ENCODE measurements at regions not wholly inside any gene's neighbourhood (a gene's known extent, or its start where the extent isn't known, plus 50 kb on each side); places are given as distances from the start of the nearest gene placed in this dataset.

DNA sequence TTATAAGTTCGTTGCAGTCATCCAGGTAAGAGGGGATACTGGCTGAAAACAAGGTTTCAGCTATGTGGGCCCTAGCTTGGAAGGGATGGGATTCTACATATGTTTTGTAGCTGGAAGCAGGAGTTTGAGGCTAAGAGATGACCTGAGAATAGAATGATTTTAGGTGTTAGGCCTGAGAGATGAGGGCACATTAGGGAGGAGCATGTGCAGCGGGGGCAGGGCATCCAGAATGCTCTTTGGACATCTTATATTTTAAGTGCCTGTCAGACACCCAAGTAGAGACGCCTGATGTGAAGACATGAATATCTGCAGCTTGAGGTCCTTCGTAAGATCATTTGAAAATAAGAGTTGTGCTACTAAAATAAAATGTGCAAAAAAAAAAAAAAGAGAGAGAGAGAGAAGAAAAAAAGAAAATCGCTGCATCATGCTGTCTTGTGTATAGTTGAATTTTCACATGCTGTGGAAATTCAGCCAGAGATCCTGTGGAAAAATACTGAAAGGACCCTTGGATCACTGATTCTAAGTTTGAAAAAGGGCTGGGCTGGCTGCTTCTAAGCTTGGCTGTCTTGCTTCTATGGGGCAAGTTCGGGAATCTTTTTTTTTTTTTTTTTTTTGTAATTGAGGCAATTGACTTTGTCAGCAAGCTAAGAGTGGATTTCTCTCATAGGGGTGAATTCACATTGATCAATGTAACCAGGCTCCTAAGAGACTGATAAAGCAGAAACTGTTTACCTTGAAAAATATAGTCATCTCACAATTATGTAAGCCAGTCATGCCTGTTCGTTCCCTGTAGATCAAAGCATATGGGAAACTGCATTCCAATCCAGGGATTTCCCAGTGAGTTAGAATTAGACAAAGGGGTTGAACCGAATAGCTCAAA is 341.0 kb upstream of the GATB start (continued):
- TF ChIP-seq, protein P1, sequence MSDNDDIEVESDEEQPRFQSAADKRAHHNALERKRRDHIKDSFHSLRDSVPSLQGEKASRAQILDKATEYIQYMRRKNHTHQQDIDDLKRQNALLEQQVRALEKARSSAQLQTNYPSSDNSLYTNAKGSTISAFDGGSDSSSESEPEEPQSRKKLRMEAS (IDR thresholded peaks at IDR 0.05), result no peak
- TF ChIP-seq FOSL1 (IDR thresholded peaks at IDR 0.05; ENCODE audit: low read depth), result no peak
- TF ChIP-seq, protein P2, sequence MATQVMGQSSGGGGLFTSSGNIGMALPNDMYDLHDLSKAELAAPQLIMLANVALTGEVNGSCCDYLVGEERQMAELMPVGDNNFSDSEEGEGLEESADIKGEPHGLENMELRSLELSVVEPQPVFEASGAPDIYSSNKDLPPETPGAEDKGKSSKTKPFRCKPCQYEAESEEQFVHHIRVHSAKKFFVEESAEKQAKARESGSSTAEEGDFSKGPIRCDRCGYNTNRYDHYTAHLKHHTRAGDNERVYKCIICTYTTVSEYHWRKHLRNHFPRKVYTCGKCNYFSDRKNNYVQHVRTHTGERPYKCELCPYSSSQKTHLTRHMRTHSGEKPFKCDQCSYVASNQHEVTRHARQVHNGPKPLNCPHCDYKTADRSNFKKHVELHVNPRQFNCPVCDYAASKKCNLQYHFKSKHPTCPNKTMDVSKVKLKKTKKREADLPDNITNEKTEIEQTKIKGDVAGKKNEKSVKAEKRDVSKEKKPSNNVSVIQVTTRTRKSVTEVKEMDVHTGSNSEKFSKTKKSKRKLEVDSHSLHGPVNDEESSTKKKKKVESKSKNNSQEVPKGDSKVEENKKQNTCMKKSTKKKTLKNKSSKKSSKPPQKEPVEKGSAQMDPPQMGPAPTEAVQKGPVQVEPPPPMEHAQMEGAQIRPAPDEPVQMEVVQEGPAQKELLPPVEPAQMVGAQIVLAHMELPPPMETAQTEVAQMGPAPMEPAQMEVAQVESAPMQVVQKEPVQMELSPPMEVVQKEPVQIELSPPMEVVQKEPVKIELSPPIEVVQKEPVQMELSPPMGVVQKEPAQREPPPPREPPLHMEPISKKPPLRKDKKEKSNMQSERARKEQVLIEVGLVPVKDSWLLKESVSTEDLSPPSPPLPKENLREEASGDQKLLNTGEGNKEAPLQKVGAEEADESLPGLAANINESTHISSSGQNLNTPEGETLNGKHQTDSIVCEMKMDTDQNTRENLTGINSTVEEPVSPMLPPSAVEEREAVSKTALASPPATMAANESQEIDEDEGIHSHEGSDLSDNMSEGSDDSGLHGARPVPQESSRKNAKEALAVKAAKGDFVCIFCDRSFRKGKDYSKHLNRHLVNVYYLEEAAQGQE (IDR thresholded peaks at IDR 0.05; ENCODE audit: low read depth), result no peak
- no peak for TF ChIP-seq EGR1 (IDR thresholded peaks at IDR 0.05; ENCODE audit: low read depth)
- TF ChIP-seq SIN3A (IDR thresholded peaks at IDR 0.05; ENCODE audit: low read depth), result no peak
- TF ChIP-seq RAD21 (IDR thresholded peaks at IDR 0.05; ENCODE audit: low read depth), result no peak
- TF ChIP-seq SP1 (IDR thresholded peaks at IDR 0.05; ENCODE audit: low read depth), result no peak; the same call in 1 of the 2 replicates

DNA sequence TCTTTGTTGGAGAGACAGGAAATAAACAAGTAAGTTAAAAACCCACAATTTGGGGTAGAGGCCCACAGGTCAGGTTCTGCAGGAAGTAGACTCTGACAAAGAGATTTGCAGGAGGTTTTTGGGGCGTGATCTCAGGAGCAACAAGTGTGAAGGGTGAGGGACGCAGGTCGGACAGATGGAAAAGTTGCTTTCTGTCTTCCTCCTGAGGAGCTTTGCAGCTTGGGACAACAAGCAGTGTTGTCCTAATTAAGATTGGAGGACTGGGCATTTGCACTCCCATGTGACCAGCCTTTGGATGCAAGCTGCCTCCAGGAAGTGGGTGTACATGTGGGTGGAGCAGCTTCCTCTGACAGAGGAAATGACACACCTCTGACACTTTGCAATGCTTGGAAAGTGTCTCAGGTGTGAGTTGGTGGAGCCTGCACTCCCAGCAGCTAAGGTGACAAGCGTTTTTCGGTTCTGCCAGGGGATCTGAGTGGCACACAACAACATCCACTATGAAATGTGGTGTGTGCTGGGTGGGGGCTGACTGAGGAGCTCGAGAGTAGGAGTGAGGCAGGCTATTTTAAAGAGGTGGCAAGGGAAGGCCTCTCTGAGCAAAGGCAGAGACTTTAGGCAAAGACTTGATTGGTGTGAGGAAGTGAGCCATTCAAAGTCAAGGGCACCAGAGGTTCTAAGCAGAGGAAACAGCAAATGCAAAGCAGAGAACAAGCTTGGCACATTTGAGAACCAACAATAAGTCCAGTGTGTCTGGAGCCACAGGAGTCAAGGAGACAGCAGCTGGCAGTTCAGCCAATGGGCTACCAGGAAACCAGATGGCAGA is 339.8 kb upstream of the GATB start:
- ATAC-seq (peak; percentile 68), DNase-seq (ENCODE audit: low read depth, low spot score) (peak; percentile 22)
- POLR2A ChIA-PET, result no interaction called here
- H3K4me2 ChIP-seq (ENCODE audit: low read length), result peak overlapping the region; percentile 68
- peak overlapping the region; percentile 4 to 36; a peak in 3 of 4 replicates for H3K4me3 ChIP-seq (replicated peaks in 1 of 2; ENCODE audit: low read depth in 1 of 2, low read length in 2 of 2)
- no peaks in the 10 kb centered on the region for H3K36me3 ChIP-seq (ENCODE audit: control insufficient read depth in 1 of 2, insufficient read depth in 2 of 2, low read length in 2 of 2)
- RAD21 ChIA-PET (ENCODE audit: low non-redundant PET in 1 of 2, low total read pairs in 2 of 2, uncharacterized antibody in 2 of 2, unreplicated experiment in 2 of 2), result no interaction called here
- no peaks in the 10 kb centered on the region for H3K9me3 ChIP-seq (ENCODE audit: control insufficient read depth in 1 of 2, insufficient read depth in 1 of 2, low read depth in 1 of 2, low read length in 2 of 2)
- peaks cover 15 to 45% of the 10 kb centered on the region in 2 experiments; a peak in 3 of 4 replicates for H3K4me1 ChIP-seq (ENCODE audit: control insufficient read depth in 1 of 2, insufficient read depth in 2 of 2, low read length in 2 of 2)
- no peaks in the 10 kb centered on the region for H3K9me2 ChIP-seq (ENCODE audit: insufficient read depth)
- no peak overlapping the region for H3K27ac ChIP-seq (ENCODE audit: low read depth, low read length)
- no peaks in the 10 kb centered on the region for H3K27me3 ChIP-seq (ENCODE audit: insufficient read depth, low read length)
- CTCF ChIA-PET, result interaction anchor here (1.3 kb wide), 2 partner anchors 11 to 55 kb away, joined by 4 read pairs; no protein-coding TSS in a partner anchor
- TSS peak; percentile 91 for BruUV-seq (replicated peaks)
- no peaks in the 10 kb centered on the region for H4K20me1 ChIP-seq (ENCODE audit: insufficient read depth)
- peak overlapping the region; percentile 9; the same call in 1 of the 2 replicates for H3K9ac ChIP-seq (ENCODE audit: low read length)
- H3K79me2 ChIP-seq (ENCODE audit: insufficient read depth, low read length), result no peaks in the 10 kb centered on the region
- intact Hi-C loops (cut with micrococcal nuclease), result loop anchor here (10.0 kb wide), 1 partner anchor 264 kb away; no protein-coding TSS in a partner anchor
- peak overlapping the region; percentile 31 for H2AFZ ChIP-seq (ENCODE audit: low read depth, low read length, poor library complexity, severe bottlenecking)
- TF ChIP-seq TCF7L2 (IDR thresholded peaks at IDR 0.05; ENCODE audit: borderline replicate concordance, extremely low read depth, insufficient read depth, insufficient read length), result no peak
- peak; percentile 39; the same call in 1 of the 2 replicates for TF ChIP-seq SP1 (IDR thresholded peaks at IDR 0.05; ENCODE audit: low read depth)
- TF ChIP-seq EGR1 (IDR thresholded peaks at IDR 0.05; ENCODE audit: low read depth), result peak; percentile 56; the same call in 1 of the 2 replicates
- TF ChIP-seq, protein P3, sequence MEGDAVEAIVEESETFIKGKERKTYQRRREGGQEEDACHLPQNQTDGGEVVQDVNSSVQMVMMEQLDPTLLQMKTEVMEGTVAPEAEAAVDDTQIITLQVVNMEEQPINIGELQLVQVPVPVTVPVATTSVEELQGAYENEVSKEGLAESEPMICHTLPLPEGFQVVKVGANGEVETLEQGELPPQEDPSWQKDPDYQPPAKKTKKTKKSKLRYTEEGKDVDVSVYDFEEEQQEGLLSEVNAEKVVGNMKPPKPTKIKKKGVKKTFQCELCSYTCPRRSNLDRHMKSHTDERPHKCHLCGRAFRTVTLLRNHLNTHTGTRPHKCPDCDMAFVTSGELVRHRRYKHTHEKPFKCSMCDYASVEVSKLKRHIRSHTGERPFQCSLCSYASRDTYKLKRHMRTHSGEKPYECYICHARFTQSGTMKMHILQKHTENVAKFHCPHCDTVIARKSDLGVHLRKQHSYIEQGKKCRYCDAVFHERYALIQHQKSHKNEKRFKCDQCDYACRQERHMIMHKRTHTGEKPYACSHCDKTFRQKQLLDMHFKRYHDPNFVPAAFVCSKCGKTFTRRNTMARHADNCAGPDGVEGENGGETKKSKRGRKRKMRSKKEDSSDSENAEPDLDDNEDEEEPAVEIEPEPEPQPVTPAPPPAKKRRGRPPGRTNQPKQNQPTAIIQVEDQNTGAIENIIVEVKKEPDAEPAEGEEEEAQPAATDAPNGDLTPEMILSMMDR (IDR thresholded peaks at IDR 0.05 in 2 of 3, conservative IDR thresholded peaks at IDR 0.05 in 1 of 3; ENCODE audit: borderline replicate concordance in 1 of 3, insufficient read depth in 1 of 3, low read depth in 2 of 3, low read length in 2 of 3), result no peak
- TF ChIP-seq EZH2phosphoT487 (IDR thresholded peaks at IDR 0.05; ENCODE audit: borderline replicate concordance), result no peak
- TF ChIP-seq SIN3A (IDR thresholded peaks at IDR 0.05; ENCODE audit: low read depth), result no peak
- peak; percentile 29; the same call in 1 of the 2 replicates for TF ChIP-seq ELF1 (IDR thresholded peaks at IDR 0.05; ENCODE audit: borderline replicate concordance, low read depth)
- TF ChIP-seq, protein P4, sequence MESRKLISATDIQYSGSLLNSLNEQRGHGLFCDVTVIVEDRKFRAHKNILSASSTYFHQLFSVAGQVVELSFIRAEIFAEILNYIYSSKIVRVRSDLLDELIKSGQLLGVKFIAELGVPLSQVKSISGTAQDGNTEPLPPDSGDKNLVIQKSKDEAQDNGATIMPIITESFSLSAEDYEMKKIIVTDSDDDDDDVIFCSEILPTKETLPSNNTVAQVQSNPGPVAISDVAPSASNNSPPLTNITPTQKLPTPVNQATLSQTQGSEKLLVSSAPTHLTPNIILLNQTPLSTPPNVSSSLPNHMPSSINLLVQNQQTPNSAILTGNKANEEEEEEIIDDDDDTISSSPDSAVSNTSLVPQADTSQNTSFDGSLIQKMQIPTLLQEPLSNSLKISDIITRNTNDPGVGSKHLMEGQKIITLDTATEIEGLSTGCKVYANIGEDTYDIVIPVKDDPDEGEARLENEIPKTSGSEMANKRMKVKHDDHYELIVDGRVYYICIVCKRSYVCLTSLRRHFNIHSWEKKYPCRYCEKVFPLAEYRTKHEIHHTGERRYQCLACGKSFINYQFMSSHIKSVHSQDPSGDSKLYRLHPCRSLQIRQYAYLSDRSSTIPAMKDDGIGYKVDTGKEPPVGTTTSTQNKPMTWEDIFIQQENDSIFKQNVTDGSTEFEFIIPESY (IDR thresholded peaks at IDR 0.05; ENCODE audit: extremely low read depth, insufficient replicate concordance, low read length), result no peak
- TF ChIP-seq CBX3 (IDR thresholded peaks at IDR 0.05; ENCODE audit: low read depth), result no peak
